ENCODE measurements at regions not wholly inside any gene's neighbourhood (a gene's known extent, or its start where the extent isn't known, plus 50 kb on each side); places are given as distances from the start of the nearest gene placed in this dataset.

DNA sequence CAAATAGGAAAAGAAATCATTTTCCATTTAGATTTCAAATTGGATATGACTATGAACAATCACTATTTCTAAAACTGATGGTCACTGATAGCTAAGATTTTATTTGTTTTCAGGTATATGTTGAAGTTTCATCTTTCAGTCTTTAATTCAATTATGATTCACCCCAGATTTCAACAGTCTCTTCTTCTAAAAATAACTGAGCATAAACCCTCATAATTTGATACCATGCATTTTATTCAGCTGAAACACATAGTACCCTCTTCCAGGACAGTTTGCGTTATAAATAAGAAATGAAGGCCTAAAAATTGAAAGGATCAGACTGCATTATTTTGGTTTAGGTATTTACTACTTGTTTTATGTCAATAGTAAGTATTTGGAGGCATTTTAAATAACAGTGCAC, 428.5 kb upstream of the NBEA start:
- Mint-ChIP-seq H3K4me3 (no peak overlapping the region), H3K4me1 (ENCODE audit: low read depth) (no peaks in the 10 kb centered on the region), H3K27ac (no peak overlapping the region), H3K9me3 (no peaks in the 10 kb centered on the region), H3K27me3 (no peaks in the 10 kb centered on the region), H3K36me3 (ENCODE audit: low read depth) (no peaks in the 10 kb centered on the region)
- no peaks in the 10 kb centered on the region for H3K4me1 ChIP-seq (ENCODE audit: insufficient read depth, low read length)
- TF ChIP-seq, protein P1, sequence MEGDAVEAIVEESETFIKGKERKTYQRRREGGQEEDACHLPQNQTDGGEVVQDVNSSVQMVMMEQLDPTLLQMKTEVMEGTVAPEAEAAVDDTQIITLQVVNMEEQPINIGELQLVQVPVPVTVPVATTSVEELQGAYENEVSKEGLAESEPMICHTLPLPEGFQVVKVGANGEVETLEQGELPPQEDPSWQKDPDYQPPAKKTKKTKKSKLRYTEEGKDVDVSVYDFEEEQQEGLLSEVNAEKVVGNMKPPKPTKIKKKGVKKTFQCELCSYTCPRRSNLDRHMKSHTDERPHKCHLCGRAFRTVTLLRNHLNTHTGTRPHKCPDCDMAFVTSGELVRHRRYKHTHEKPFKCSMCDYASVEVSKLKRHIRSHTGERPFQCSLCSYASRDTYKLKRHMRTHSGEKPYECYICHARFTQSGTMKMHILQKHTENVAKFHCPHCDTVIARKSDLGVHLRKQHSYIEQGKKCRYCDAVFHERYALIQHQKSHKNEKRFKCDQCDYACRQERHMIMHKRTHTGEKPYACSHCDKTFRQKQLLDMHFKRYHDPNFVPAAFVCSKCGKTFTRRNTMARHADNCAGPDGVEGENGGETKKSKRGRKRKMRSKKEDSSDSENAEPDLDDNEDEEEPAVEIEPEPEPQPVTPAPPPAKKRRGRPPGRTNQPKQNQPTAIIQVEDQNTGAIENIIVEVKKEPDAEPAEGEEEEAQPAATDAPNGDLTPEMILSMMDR (IDR thresholded peaks at IDR 0.05) = no peak
- intact Hi-C loops (cut with DNase I, micrococcal nuclease) = no loop called here
- CTCF ChIA-PET = no interaction called here
- H3K27ac ChIP-seq (ENCODE audit: low read depth in 1 of 2, low read length in 2 of 2) = no peak overlapping the region
- POLR2A ChIA-PET = no interaction called here
- no peak overlapping the region for H3K4me3 ChIP-seq (ENCODE audit: low read length)
- DNase-seq (no peak), ATAC-seq (ENCODE audit: poor library complexity) (no peak)
- H3K27me3 ChIP-seq (ENCODE audit: control insufficient read depth in 1 of 2, insufficient read depth in 2 of 2, low read length in 2 of 2) = no peaks in the 10 kb centered on the region
- no peaks in the 10 kb centered on the region for H3K36me3 ChIP-seq (ENCODE audit: insufficient read depth, low read length)
- H3K9me3 ChIP-seq (ENCODE audit: control insufficient read depth in 1 of 2, insufficient read depth in 1 of 2, low read length in 2 of 2) = no peaks in the 10 kb centered on the region

DNA sequence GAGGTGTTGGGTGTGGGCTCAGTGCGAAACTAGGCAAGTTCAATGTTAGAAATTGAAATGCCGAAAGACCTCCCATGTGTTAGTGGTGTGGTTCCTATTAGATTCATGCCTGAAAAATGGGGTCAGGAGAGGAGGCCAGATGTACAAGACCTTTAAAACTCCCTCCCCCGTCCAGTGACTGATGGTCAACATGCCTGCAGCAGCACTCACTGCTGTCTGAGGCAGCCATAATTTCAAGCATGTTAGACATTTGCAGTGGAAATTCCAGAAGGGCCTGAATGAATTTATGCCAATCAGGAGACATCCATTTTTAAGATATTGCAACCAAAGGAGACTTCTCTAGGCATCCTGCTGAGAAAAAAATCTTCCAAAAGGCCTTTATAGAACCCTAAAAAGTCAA, 426.9 kb upstream of the NBEA start:
- CTCF ChIA-PET = no interaction called here
- intact Hi-C loops (cut with DNase I, micrococcal nuclease) = loop anchor here in 1 of 2 experiments (1.0 kb wide), 1 partner anchor 18 kb away; no protein-coding TSS in a partner anchor
- H3K4me1 ChIP-seq (ENCODE audit: insufficient read depth, low read length) = no peaks in the 10 kb centered on the region

GRCh38 chr13:34521171-34521570, 420.9 kb upstream of the NBEA start:
- no peak overlapping the region for H3K27ac ChIP-seq (ENCODE audit: low read depth in 1 of 2, low read length in 2 of 2)
- Mint-ChIP-seq H3K36me3 (ENCODE audit: low read depth) (no peaks in the 10 kb centered on the region), H3K9me3 (no peaks in the 10 kb centered on the region), H3K27me3 (peaks cover 4% of the 10 kb centered on the region), H3K4me1 (ENCODE audit: low read depth) (no peaks in the 10 kb centered on the region), H3K4me3 (no peak overlapping the region), H3K27ac (no peak overlapping the region)
- ATAC-seq (ENCODE audit: poor library complexity) = no peak
- no peaks in the 10 kb centered on the region for H3K36me3 ChIP-seq (ENCODE audit: insufficient read depth, low read length)
- intact Hi-C loops (cut with DNase I, micrococcal nuclease) = no loop called here
- no peaks in the 10 kb centered on the region for H3K4me1 ChIP-seq (ENCODE audit: insufficient read depth, low read length)
- no peaks in the 10 kb centered on the region for H3K27me3 ChIP-seq (ENCODE audit: control insufficient read depth in 1 of 2, insufficient read depth in 2 of 2, low read length in 2 of 2)
- no peak for DNase-seq
- TF ChIP-seq, protein P1 (IDR thresholded peaks at IDR 0.05) = no peak
- no peaks in the 10 kb centered on the region for H3K9me3 ChIP-seq (ENCODE audit: control insufficient read depth in 1 of 2, insufficient read depth in 1 of 2, low read length in 2 of 2)
- POLR2A ChIA-PET = no interaction called here
- CTCF ChIA-PET = no interaction called here
- H3K4me3 ChIP-seq (ENCODE audit: low read length) = no peak overlapping the region

More for the DNA sequence above, 426.9 kb upstream of the NBEA start:
- H3K4me3 ChIP-seq (ENCODE audit: low read length) = no peak overlapping the region
- H3K27ac ChIP-seq (ENCODE audit: low read depth in 1 of 2, low read length in 2 of 2) = no peak overlapping the region
- DNase-seq (no peak), ATAC-seq (ENCODE audit: poor library complexity) (no peak)
- Mint-ChIP-seq H3K27me3 (peaks cover 4% of the 10 kb centered on the region), H3K9me3 (no peaks in the 10 kb centered on the region), H3K4me3 (no peak overlapping the region), H3K36me3 (ENCODE audit: low read depth) (no peaks in the 10 kb centered on the region), H3K4me1 (ENCODE audit: low read depth) (no peaks in the 10 kb centered on the region), H3K27ac (no peak overlapping the region)
- no peaks in the 10 kb centered on the region for H3K27me3 ChIP-seq (ENCODE audit: control insufficient read depth in 1 of 2, insufficient read depth in 2 of 2, low read length in 2 of 2)
- H3K36me3 ChIP-seq (ENCODE audit: insufficient read depth, low read length) = no peaks in the 10 kb centered on the region
- no peaks in the 10 kb centered on the region for H3K9me3 ChIP-seq (ENCODE audit: control insufficient read depth in 1 of 2, insufficient read depth in 1 of 2, low read length in 2 of 2)
- POLR2A ChIA-PET = no interaction called here
- TF ChIP-seq, protein P1 (IDR thresholded peaks at IDR 0.05) = no peak
